PFSK-1 (cell line): ENCODE measurements at regions not wholly inside any gene's neighbourhood (a gene's known extent, or its start where the extent isn't known, plus 50 kb on each side); places are given as distances from the start of the nearest gene placed in this dataset.

Experiments
- POLR2AphosphoS5 ChIP-seq: IDR thresholded peaks from 2 replicates; pipeline ENCODE4 v1.6.1; 2012; ENCODE audit warnings: low read depth, mild to moderate bottlenecking, control low read depth, low read length, moderate library complexity
- TF ChIP-seq, protein P1 (sequence below), 2 experiments: IDR thresholded peaks; 2 replicates each; pipeline versions ENCODE4 v1.6.1 to v1.8.0; 2011 to 2012; ENCODE audit warnings: low read depth in 2 of 2, low read length in 2 of 2, control low read depth in 1 of 2, inconsistent platforms in 1 of 2, mild to moderate bottlenecking in 1 of 2, moderate library complexity in 1 of 2; ENCODE audit not compliant: insufficient read depth in 1 of 2

DNA sequence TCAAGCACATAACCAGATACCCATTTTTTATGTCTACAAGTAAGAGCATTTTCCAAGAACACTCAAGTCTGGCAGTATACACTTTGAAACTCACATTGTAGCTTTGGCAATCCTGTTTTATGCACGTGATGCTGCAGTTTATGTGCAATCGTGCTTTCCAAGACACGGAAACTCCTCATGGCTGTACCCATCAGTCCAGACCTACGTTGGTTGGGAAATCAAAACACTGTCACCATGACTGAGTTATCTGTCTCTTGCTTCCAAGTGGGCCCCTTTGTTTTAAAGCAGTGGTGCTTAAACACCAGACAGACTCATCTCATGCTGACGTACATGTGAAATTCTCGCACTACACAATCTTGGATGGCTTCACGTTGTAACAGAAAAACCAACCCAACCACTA lies 192.8 kb downstream of the LTN1 start:
- TF ChIP-seq, protein P1, sequence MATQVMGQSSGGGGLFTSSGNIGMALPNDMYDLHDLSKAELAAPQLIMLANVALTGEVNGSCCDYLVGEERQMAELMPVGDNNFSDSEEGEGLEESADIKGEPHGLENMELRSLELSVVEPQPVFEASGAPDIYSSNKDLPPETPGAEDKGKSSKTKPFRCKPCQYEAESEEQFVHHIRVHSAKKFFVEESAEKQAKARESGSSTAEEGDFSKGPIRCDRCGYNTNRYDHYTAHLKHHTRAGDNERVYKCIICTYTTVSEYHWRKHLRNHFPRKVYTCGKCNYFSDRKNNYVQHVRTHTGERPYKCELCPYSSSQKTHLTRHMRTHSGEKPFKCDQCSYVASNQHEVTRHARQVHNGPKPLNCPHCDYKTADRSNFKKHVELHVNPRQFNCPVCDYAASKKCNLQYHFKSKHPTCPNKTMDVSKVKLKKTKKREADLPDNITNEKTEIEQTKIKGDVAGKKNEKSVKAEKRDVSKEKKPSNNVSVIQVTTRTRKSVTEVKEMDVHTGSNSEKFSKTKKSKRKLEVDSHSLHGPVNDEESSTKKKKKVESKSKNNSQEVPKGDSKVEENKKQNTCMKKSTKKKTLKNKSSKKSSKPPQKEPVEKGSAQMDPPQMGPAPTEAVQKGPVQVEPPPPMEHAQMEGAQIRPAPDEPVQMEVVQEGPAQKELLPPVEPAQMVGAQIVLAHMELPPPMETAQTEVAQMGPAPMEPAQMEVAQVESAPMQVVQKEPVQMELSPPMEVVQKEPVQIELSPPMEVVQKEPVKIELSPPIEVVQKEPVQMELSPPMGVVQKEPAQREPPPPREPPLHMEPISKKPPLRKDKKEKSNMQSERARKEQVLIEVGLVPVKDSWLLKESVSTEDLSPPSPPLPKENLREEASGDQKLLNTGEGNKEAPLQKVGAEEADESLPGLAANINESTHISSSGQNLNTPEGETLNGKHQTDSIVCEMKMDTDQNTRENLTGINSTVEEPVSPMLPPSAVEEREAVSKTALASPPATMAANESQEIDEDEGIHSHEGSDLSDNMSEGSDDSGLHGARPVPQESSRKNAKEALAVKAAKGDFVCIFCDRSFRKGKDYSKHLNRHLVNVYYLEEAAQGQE (IDR thresholded peaks at IDR 0.05; ENCODE audit: insufficient read depth in 1 of 2, low read depth in 2 of 2, low read length in 2 of 2): no peak
- no peak for TF ChIP-seq POLR2AphosphoS5
